ENCODE measurements at regions not wholly inside any gene's neighbourhood (a gene's known extent, or its start where the extent isn't known, plus 50 kb on each side); places are given as distances from the start of the nearest gene placed in this dataset.
A peak's percentile ranks its signal among the peaks of the same experiment; 100 is the strongest.
"Not testable (repeated sequence)": the region's sequence is repeated elsewhere in the genome, so short reads cannot be mapped to it uniquely, and the experiment has no call there.

GRCh38 chr11:106152013-106152412 is 74.6 kb downstream of the AASDHPPT start:
- FAIRE-seq: no peak

DNA sequence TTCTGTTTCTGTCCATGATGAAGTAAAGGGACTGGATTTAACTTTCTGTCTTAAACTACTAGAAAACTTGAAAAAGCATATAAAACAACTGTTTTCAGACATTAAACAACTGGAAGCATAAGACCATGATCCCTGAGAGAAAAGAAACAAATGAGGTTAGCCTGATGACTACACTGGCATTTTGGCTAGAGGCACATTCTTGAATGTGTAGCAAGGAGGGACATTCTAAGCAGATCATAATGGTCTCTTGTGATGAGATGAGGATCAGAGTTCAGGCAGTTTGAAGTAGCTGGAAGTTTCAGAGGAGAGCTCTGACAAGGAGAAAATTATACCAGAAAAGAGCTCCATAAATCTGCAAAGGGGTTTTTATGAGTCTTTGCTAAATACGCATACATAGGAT is 75.4 kb downstream of the AASDHPPT start:
- FAIRE-seq: peak; percentile 83

- peak; percentile 95 for FAIRE-seq
Measured at GRCh38 chr11:106156290-106156937, 79.0 kb downstream of the AASDHPPT start.

DNA sequence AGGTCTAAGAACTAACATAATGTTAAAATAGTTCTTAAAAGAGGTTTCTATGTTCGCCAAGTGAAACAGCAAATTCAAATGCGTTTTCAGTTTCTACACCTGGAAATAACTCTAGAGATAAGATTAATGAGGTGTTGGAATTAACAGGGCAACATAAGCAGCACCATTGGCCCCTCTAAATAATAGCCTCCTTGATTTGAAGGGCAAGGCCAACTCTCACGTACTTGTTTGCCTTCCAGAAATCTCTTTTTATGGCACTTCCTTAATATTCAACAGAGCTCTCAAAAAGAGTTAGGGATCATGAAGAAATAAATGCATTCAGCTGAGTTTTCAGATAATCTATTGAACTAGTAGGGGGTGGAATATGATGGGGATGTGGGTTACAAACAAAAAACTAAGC is 80.9 kb downstream of the AASDHPPT start:
- FAIRE-seq: no peak

DNA sequence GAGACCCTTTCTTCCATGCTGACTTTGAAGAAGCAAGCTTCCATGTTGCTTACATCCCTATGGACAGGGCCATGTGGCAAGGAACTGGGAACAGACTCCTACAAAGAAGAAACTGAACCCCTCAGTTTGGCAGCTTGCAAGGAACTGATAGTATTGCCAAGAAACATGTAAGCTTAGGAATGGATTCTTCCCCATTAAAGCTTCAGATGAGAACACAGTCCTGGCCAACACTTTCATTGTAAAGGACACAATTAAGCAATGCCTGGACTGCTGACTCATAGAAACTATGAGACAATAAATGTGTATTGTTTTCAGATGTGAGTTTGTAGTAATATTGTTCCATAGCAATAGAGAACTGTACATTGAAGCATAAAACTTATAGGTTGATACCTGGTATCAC is 82.4 kb downstream of the AASDHPPT start:
- no peak for FAIRE-seq

DNA sequence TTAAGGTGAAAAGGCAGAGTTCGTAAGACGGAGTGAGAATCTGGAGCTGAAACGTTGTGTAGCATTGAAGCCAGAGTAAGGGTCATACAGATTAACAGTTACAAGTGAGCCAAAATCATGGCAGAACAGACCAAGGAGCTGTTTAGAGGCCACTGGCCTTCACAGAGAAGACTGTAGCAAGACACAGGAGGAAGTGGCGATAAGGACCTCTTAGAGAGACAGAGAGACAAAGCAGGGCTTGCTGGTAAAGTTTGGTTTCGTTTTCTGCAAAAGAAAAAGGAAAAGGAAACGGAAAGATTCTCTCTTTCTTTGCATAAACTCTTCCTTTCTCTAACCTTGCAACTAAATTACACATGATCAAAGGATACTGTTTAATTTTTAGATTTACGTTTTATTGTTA is 83.0 kb downstream of the AASDHPPT start:
- no peak for FAIRE-seq

DNA sequence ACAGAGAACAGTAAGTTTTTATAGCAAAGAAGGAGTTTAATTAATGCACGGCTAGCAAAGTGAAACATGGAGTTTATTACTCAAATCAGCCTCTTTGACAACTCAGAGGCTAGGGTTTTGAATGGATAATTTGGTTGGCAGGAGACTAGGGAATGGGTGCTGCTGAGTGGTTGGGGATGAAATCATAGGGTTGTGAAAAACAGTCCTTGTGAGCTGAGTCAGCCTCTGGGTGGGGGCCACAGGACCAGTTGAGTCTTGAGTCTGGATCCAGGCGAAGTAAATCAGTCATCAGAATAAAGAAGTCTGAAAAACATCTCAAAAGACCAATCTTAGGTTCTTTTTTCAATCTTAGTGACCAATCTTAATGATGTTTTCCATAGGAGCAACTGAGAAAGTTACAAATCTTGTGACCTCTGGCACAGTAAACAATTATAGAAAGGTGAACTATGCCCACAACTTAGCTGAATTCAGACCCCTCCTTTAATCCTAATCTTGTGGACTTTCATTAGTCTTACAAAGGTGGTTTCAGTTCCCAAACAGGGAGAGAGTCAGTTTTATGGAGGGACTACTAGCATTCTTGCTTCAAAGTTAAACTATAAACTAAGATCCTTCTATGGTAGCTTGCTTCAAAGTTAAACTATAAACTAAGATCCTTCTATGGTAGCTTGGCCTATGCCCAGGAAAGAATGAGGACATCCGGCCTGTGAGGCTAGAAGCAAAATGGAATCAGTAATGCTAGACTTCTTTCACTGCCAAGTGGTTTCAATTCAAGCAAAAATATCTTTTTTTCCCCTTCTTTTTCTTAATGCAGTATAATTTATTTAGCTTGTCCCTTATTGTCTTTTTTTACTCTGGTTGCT is 84.5 kb downstream of the AASDHPPT start:
- FAIRE-seq: no peak

- no peak for FAIRE-seq
Measured at GRCh38 chr11:106167085-106167484, 89.6 kb downstream of the AASDHPPT start.

- FAIRE-seq: no peak
Measured at GRCh38 chr11:106172386-106172991, 95.0 kb downstream of the AASDHPPT start.

GRCh38 chr11:106173291-106173690 is 95.8 kb downstream of the AASDHPPT start:
- FAIRE-seq: no peak

DNA sequence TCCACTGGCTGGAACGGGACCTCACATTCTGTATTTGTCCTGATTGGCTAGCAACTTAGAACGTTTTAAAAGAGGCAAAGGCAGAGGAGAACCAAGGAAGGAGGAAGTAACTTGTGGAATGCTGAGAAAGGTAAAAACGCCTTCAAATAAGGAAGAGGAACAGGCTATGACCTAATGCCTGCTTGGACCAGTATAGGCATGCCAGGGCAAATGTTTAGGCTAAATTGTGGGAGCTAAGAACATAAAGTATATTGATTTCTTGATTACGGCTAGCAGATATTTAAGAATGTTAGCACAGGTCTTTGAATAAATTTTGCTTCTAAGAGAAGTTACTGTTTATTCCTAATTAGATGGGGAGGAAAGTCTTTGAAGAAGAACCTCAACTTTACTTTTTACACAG is 96.5 kb downstream of the AASDHPPT start:
- not testable (repeated sequence) for FAIRE-seq

- FAIRE-seq: no peak
Measured at GRCh38 chr11:106176817-106177216, 99.4 kb downstream of the AASDHPPT start.

- FAIRE-seq: no peak
Measured at GRCh38 chr11:106177311-106177710, 99.8 kb downstream of the AASDHPPT start.

GRCh38 chr11:106178361-106178760 is 100.9 kb downstream of the AASDHPPT start:
- FAIRE-seq: no peak

DNA sequence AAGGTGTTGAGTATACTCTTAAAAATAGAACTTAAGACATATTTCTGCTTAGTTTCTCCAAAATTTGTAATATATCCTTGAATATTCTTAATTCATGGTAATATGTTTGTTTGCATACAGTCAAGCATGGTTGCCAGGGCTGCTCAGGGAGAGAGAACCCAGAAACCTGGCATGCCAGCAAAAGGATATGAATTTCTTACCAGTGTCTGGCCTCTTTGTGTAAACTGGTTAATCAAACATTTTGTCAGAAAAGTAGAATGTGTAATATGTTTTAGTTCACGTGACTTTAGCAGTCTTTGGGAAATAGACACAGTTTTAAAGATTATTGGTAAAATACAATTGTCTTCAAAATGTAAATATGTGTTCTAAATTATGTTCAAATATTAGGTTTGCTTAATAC is 101.6 kb downstream of the AASDHPPT start:
- no peak for FAIRE-seq

DNA sequence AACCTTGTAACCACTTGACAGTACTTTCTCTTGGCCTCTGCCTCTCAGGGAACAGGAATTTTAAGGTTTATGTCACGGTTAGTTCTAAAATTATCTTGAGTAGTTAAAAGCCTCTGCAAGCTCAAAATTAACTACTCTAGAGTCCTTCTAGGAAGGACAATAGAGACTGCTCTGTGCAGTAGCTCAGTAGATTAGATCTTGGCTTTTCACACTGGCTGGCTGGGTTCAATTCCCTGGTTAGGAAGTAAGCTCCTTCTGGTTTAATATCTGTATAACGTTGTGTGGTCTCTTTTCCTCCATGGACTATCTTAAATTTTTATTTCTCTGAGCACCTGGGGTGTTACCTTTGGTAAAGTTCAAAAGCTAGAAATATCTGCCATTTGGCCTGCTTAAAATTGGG is 109.2 kb downstream of the AASDHPPT start:
- no peak for FAIRE-seq

GRCh38 chr11:106187860-106188456 is 110.5 kb downstream of the AASDHPPT start:
- FAIRE-seq: no peak

GRCh38 chr11:106193956-106194355 is 116.5 kb downstream of the AASDHPPT start:
- no peak for FAIRE-seq

GRCh38 chr11:106197438-106197837 is 120.0 kb downstream of the AASDHPPT start:
- no peak for FAIRE-seq

- FAIRE-seq: no peak
Measured at GRCh38 chr11:106202935-106203620, 125.6 kb downstream of the AASDHPPT start.

DNA sequence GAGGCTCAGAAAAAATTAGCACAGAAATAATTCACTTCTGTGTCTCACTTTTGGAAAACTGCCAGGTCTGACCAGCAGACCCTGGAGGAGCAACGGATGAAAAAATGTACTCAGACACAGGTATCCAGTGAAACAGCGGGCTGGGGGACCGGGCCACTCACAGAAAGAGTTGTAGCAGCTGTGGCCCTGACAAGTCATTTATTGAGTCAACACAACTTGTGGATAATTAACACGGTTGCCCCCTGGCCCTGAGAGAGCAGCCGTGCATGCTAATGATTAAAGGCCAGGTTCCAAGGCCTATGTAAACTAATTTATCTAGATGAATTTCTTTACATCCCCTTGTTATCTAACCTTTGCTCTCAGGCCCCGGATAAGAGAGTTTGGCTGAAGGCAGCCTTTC is 131.3 kb downstream of the AASDHPPT start:
- no peak for FAIRE-seq

- FAIRE-seq: no peak
Measured at GRCh38 chr11:106212081-106212480, 134.6 kb downstream of the AASDHPPT start.

DNA sequence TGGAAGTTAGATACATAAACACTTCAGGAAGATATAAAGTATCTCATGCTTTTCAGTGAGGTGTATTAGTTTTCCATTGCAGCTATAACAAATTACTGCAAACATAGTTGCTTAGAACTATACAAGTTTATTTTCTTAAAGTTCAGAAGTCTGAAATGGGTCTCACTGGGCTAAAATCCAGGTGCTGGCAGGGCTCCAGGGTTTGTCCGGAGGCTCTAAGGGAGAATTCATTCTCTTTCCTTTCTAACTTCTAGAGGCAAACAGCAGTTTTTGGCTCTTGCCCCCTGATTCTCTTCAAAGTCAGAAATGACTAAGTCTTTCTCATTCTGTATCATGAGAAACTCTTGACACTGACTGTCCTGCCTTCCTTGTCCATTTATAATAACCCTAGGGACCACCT is 138.8 kb downstream of the AASDHPPT start:
- FAIRE-seq: no peak

Data from G401.6 (cell line).